ENCODE measurements at regions not wholly inside any gene's neighbourhood (a gene's known extent, or its start where the extent isn't known, plus 50 kb on each side); places are given as distances from the start of the nearest gene placed in this dataset.

- Histone ChIP-seq H3K9me3 (replicated peaks; ENCODE audit: control insufficient read depth, insufficient read depth, low read length) (peaks cover 6% of the 10 kb centered on the region), H3K27me3 (ENCODE audit: control insufficient read depth in 2 of 2, insufficient read depth in 2 of 2, low read length in 2 of 2) (no peaks in the 10 kb centered on the region), H3K36me3 (ENCODE audit: control insufficient read depth in 2 of 2, extremely low read depth in 1 of 2, insufficient read depth in 2 of 2, low read length in 2 of 2) (no peaks in the 10 kb centered on the region), H2AFZ (ENCODE audit: low read depth, low read length) (no peak overlapping the region), H3K4me2 (ENCODE audit: insufficient read depth, low read length) (no peak overlapping the region), H3K4me3 (replicated peaks in 1 of 3; ENCODE audit: insufficient read depth in 1 of 3, low read depth in 1 of 3, low read length in 3 of 3) (no peak overlapping the region), H3K79me2 (ENCODE audit: control insufficient read depth, insufficient read depth, low read length) (no peaks in the 10 kb centered on the region), H3K4me1 (ENCODE audit: control insufficient read depth, extremely low read depth, insufficient read depth, low read length) (no peaks in the 10 kb centered on the region), H3K9ac (replicated peaks; ENCODE audit: extremely low read depth, insufficient read depth, low read length) (no peak overlapping the region), H3K27ac (ENCODE audit: insufficient read depth, low read depth, low read length) (no peak overlapping the region), H4K20me1 (replicated peaks; ENCODE audit: control insufficient read depth, extremely low read depth, insufficient read depth, low read length) (no peaks in the 10 kb centered on the region), H3K9me1 (replicated peaks; ENCODE audit: control insufficient read depth, extremely low read depth, insufficient read depth, low read length) (no peaks in the 10 kb centered on the region)
- BruUV-seq (replicated peaks), result no TSS peak
- FAIRE-seq, result no peak
- TF ChIP-seq MYC (IDR thresholded peaks at IDR 0.05; ENCODE audit: low read depth, low read length) (no peak), EZH2 (IDR thresholded peaks at IDR 0.05; ENCODE audit: borderline replicate concordance, low read depth, low read length, severe bottlenecking) (no peak), GATA2 (IDR thresholded peaks at IDR 0.05; ENCODE audit: insufficient read depth, insufficient read length, low read depth, low read length) (no peak), JUN (IDR thresholded peaks at IDR 0.05; ENCODE audit: borderline replicate concordance, insufficient read depth, insufficient read length, low read depth) (no peak), POLR2A (IDR thresholded peaks at IDR 0.05; ENCODE audit: low read depth, low read length) (no peak), FOS (IDR thresholded peaks at IDR 0.05; ENCODE audit: borderline replicate concordance, insufficient read depth, low read length) (no peak), MAX (IDR thresholded peaks at IDR 0.05; ENCODE audit: insufficient read depth, insufficient read length) (no peak), POLR2AphosphoS5 (IDR thresholded peaks at IDR 0.05; ENCODE audit: insufficient read depth, low read depth, low read length) (no peak), CTCF (IDR thresholded peaks at IDR 0.05; ENCODE audit: extremely low read depth in 1 of 2, insufficient read depth in 1 of 2, low read depth in 1 of 2, low read length in 2 of 2) (no peak)
- ChIA-PET CTCF (no interaction called here), POLR2A (no interaction called here)
- intact Hi-C loops (cut with micrococcal nuclease) (no loop called here), dilution Hi-C loops (cut with MboI; ENCODE audit: extremely low pct_ligation_motif_present, low sequenced_read_pairs) (no loop called here)
- DNase-seq (ENCODE audit: low read depth, low spot score), result no peak
These were observed 952.0 kb upstream of the ZNF722 start for GRCh38 chr7:63046612-63047011.

All from endothelial cell of umbilical vein (primary cell).